NCI-H524 (cell line): ENCODE measurements at regions not wholly inside any gene's neighbourhood (a gene's known extent, or its start where the extent isn't known, plus 50 kb on each side); places are given as distances from the start of the nearest gene placed in this dataset.
"Not testable (repeated sequence)": the region's sequence is repeated elsewhere in the genome, so short reads cannot be mapped to it uniquely, and the experiment has no call there.

Experiments
- DNase-seq, 2 experiments: peaks; one replicate each; lab custom pipeline; 2025; lab: John Stamatoyannopoulos, UW

GRCh38 chr7:48822138-48822537 is 102.2 kb upstream of the CDC14C start:
- DNase-seq: no peak

- DNase-seq: no peak
Observed at GRCh38 chr7:48832303-48832845, 92.0 kb upstream of the CDC14C start.

- DNase-seq: no peak
Observed at GRCh38 chr7:48837266-48837665, 87.1 kb upstream of the CDC14C start.

GRCh38 chr7:48839108-48839507 is 85.2 kb upstream of the CDC14C start:
- DNase-seq: no peak

- DNase-seq: no peak
Observed at GRCh38 chr7:48841739-48842138, 82.6 kb upstream of the CDC14C start.

- DNase-seq: peak in 1 of 2 experiments; percentile 18
Observed at GRCh38 chr7:48847917-48848316, 76.4 kb upstream of the CDC14C start.

GRCh38 chr7:48860447-48860846 is 63.9 kb upstream of the CDC14C start:
- not testable (repeated sequence) for DNase-seq

- DNase-seq: no peak
Observed at GRCh38 chr7:48868916-48869315, 55.4 kb upstream of the CDC14C start.

GRCh38 chr7:48872548-48872947 is 51.8 kb upstream of the CDC14C start:
- no peak for DNase-seq
